ENCODE measurements at regions not wholly inside any gene's neighbourhood (a gene's known extent, or its start where the extent isn't known, plus 50 kb on each side); places are given as distances from the start of the nearest gene placed in this dataset.

GRCh38 chr5:42366051-42366450 is 57.2 kb upstream of the GHR start:
- TF ChIP-seq, protein P1, sequence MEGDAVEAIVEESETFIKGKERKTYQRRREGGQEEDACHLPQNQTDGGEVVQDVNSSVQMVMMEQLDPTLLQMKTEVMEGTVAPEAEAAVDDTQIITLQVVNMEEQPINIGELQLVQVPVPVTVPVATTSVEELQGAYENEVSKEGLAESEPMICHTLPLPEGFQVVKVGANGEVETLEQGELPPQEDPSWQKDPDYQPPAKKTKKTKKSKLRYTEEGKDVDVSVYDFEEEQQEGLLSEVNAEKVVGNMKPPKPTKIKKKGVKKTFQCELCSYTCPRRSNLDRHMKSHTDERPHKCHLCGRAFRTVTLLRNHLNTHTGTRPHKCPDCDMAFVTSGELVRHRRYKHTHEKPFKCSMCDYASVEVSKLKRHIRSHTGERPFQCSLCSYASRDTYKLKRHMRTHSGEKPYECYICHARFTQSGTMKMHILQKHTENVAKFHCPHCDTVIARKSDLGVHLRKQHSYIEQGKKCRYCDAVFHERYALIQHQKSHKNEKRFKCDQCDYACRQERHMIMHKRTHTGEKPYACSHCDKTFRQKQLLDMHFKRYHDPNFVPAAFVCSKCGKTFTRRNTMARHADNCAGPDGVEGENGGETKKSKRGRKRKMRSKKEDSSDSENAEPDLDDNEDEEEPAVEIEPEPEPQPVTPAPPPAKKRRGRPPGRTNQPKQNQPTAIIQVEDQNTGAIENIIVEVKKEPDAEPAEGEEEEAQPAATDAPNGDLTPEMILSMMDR (IDR thresholded peaks at IDR 0.05; ENCODE audit: low read length): no peak
- TF ChIP-seq EZH2 (optimal IDR thresholded peaks at IDR 0.05; ENCODE audit: low read depth, low read length): no peak
